Astrocyte (in vitro differentiated cells and primary cell): ENCODE measurements at regions not wholly inside any gene's neighbourhood (a gene's known extent, or its start where the extent isn't known, plus 50 kb on each side); places are given as distances from the start of the nearest gene placed in this dataset.

Source experiments
- CTCF ChIP-seq: IDR thresholded peaks from 2 replicates; pipeline ENCODE4 v1.5.1; 2011; ENCODE audit warnings: low read depth, mild to moderate bottlenecking, inconsistent platforms, low read length, moderate library complexity; ENCODE audit not compliant: insufficient read depth
- EZH2 ChIP-seq: IDR thresholded peaks from 2 replicates; pipeline ENCODE4 v1.6.1; 2012; ENCODE audit warnings: mild to moderate bottlenecking, low read length, inconsistent platforms; ENCODE audit not compliant: insufficient read depth

- TF ChIP-seq EZH2, result no peak
- no peak for TF ChIP-seq CTCF
These were observed 205.1 kb upstream of the FSCB start for GRCh38 chr14:44712024-44712815.
